HFF-Myc (cell line): ENCODE measurements at regions not wholly inside any gene's neighbourhood (a gene's known extent, or its start where the extent isn't known, plus 50 kb on each side); places are given as distances from the start of the nearest gene placed in this dataset.

Source experiments
- DNase-seq: peaks from one replicate; pipeline ENCODE4 v3.0.0-alpha.2; 2011; ENCODE audit warnings: low read depth; ENCODE audit errors: extremely low read depth
- H3K4me3 ChIP-seq: replicated peaks from 2 replicates; pipeline ENCODE4 v1.5.1; 2011; ENCODE audit warnings: low read depth, mild to moderate bottlenecking, control low read depth, low read length
- CTCF ChIP-seq: IDR thresholded peaks from 2 replicates; pipeline ENCODE4 v1.5.1; 2012; ENCODE audit warnings: mild to moderate bottlenecking, low read depth, low read length, control low read depth; ENCODE audit errors: missing control alignments

- H3K4me3 ChIP-seq, result no peak overlapping the region
- no peak for TF ChIP-seq CTCF
- DNase-seq, result no peak
Observed at GRCh38 chr7:155365146-155365874, 67.6 kb downstream of the INSIG1 start.

- H3K4me3 ChIP-seq, result no peak overlapping the region
- DNase-seq, result no peak
- no peak for TF ChIP-seq CTCF
Observed at GRCh38 chr7:155368894-155369600, 71.4 kb downstream of the INSIG1 start.

GRCh38 chr7:155369766-155370165 lies 72.1 kb downstream of the INSIG1 start:
- H3K4me3 ChIP-seq, result no peak overlapping the region
- no peak for DNase-seq
- no peak for TF ChIP-seq CTCF

GRCh38 chr7:155371331-155371883 lies 73.7 kb downstream of the INSIG1 start:
- no peak for TF ChIP-seq CTCF
- DNase-seq, result no peak
- no peak overlapping the region for H3K4me3 ChIP-seq

GRCh38 chr7:155371884-155372781 lies 74.5 kb downstream of the INSIG1 start:
- TF ChIP-seq CTCF, result peak; percentile 60
- H3K4me3 ChIP-seq, result no peak overlapping the region
- DNase-seq, result no peak

GRCh38 chr7:155372782-155373358 lies 75.2 kb downstream of the INSIG1 start:
- TF ChIP-seq CTCF, result no peak
- H3K4me3 ChIP-seq, result no peak overlapping the region
- DNase-seq, result no peak
